Ishikawa (cell line): ENCODE measurements at regions not wholly inside any gene's neighbourhood (a gene's known extent, or its start where the extent isn't known, plus 50 kb on each side); places are given as distances from the start of the nearest gene placed in this dataset.

ENCODE experiments used
- CEBPB ChIP-seq: IDR thresholded peaks from 2 replicates; pipeline ENCODE4 v1.6.1; 2012
- CREB1 ChIP-seq: IDR thresholded peaks from 2 replicates; pipeline ENCODE4 v1.6.1; 2012; ENCODE audit warnings: low read depth
- EGR1 ChIP-seq: IDR thresholded peaks from 2 replicates; pipeline ENCODE4 v1.6.1; 2012
- EP300 ChIP-seq: IDR thresholded peaks from 2 replicates; pipeline ENCODE4 v1.6.1; 2012; ENCODE audit warnings: borderline replicate concordance
- FOXM1 ChIP-seq: IDR thresholded peaks from 2 replicates; pipeline ENCODE4 v1.6.1; 2012; ENCODE audit warnings: low read depth, borderline replicate concordance
- NFIC ChIP-seq: IDR thresholded peaks from 2 replicates; pipeline ENCODE4 v1.6.1; 2012
- RAD21 ChIP-seq: IDR thresholded peaks from 2 replicates; pipeline ENCODE4 v1.6.1; 2012; ENCODE audit warnings: low read depth
- TAF1 ChIP-seq: IDR thresholded peaks from 2 replicates; pipeline ENCODE4 v1.6.1; 2012; ENCODE audit warnings: low read depth, mild to moderate bottlenecking
- TCF12 ChIP-seq: IDR thresholded peaks from 2 replicates; pipeline ENCODE4 v1.6.1; 2012; ENCODE audit warnings: low read depth
- TEAD4 ChIP-seq: IDR thresholded peaks from 2 replicates; pipeline ENCODE4 v1.6.1; 2012
- YY1 ChIP-seq: IDR thresholded peaks from 2 replicates; pipeline ENCODE4 v1.6.1; 2012; ENCODE audit warnings: low read depth
- ZBTB7A ChIP-seq: IDR thresholded peaks from 2 replicates; pipeline ENCODE4 v1.6.1; 2012; ENCODE audit warnings: low read depth
- TF ChIP-seq, protein P1 (sequence below): IDR thresholded peaks from 2 replicates; pipeline ENCODE4 v1.6.1; 2012
- TF ChIP-seq, protein P2 (sequence below): IDR thresholded peaks from 2 replicates; pipeline ENCODE4 v1.6.1; 2012; ENCODE audit warnings: low read depth, mild to moderate bottlenecking
- TF ChIP-seq, protein P3 (sequence below): IDR thresholded peaks from 2 replicates; pipeline ENCODE4 v1.6.1; 2012

DNA sequence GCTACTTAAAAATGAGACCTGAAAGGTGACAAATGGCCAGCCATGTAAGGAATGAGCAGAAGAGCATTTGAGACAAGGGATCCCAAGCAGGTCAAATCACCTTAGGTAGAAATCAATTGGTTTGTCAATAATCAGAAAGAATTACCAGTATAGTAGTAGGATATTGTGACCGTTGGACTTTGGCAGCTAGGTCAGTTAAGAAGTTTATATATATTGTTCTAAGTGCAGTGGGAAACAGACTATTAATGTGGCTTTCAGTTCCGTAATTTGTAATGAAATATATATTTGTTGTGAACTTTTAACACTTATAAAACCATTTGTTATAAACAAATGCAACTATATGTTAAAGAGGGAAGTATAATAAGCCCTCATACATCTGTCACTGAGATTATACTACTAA, 807.9 kb upstream of the SPRY2 start:
- TF ChIP-seq CEBPB = no peak
- TF ChIP-seq TEAD4 = no peak
- TF ChIP-seq ZBTB7A = no peak
- no peak for TF ChIP-seq TCF12
- TF ChIP-seq CREB1 = no peak
- no peak for TF ChIP-seq YY1
- no peak for TF ChIP-seq NFIC
- no peak for TF ChIP-seq EP300
- no peak for TF ChIP-seq FOXM1

DNA sequence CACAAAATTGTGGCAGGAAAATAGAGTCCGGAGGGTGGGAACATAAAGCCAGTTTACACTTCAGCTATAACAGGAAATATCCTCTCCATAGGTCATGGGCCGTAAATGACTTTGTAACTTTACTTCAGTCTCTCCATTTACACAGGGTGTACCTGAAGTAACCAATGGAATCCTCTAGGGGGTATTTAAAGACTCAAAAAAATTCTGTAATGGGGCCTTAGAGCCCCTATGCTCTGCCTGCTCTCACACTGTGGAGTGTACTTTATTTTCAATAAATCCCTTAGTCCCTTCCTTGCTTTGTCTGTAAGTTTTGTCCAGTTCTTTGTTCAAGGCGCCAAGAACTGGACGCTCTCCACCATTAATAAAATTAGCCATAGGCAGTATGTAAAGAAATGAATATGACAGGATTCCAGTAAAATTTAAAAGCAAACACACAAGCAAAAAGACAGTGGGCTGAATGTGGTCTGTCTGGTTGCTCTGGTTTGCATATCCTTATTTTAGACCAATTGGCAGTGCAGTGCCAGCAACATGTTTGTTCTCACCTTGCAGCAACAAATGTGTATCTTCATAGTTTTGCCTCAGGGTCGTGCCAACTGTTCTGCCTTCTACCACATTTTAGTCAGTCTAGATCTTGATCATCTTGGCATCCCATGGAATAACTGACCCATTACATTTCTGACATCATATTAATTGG, 801.5 kb upstream of the SPRY2 start:
- TF ChIP-seq RAD21 = no peak
- no peak for TF ChIP-seq FOXM1
- TF ChIP-seq, protein P1, sequence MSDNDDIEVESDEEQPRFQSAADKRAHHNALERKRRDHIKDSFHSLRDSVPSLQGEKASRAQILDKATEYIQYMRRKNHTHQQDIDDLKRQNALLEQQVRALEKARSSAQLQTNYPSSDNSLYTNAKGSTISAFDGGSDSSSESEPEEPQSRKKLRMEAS = no peak
- no peak for TF ChIP-seq EP300
- TF ChIP-seq, protein P2, sequence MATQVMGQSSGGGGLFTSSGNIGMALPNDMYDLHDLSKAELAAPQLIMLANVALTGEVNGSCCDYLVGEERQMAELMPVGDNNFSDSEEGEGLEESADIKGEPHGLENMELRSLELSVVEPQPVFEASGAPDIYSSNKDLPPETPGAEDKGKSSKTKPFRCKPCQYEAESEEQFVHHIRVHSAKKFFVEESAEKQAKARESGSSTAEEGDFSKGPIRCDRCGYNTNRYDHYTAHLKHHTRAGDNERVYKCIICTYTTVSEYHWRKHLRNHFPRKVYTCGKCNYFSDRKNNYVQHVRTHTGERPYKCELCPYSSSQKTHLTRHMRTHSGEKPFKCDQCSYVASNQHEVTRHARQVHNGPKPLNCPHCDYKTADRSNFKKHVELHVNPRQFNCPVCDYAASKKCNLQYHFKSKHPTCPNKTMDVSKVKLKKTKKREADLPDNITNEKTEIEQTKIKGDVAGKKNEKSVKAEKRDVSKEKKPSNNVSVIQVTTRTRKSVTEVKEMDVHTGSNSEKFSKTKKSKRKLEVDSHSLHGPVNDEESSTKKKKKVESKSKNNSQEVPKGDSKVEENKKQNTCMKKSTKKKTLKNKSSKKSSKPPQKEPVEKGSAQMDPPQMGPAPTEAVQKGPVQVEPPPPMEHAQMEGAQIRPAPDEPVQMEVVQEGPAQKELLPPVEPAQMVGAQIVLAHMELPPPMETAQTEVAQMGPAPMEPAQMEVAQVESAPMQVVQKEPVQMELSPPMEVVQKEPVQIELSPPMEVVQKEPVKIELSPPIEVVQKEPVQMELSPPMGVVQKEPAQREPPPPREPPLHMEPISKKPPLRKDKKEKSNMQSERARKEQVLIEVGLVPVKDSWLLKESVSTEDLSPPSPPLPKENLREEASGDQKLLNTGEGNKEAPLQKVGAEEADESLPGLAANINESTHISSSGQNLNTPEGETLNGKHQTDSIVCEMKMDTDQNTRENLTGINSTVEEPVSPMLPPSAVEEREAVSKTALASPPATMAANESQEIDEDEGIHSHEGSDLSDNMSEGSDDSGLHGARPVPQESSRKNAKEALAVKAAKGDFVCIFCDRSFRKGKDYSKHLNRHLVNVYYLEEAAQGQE = no peak
- no peak for TF ChIP-seq CREB1
- TF ChIP-seq NFIC = no peak
- TF ChIP-seq TEAD4 = no peak
- no peak for TF ChIP-seq TAF1
- TF ChIP-seq, protein P3, sequence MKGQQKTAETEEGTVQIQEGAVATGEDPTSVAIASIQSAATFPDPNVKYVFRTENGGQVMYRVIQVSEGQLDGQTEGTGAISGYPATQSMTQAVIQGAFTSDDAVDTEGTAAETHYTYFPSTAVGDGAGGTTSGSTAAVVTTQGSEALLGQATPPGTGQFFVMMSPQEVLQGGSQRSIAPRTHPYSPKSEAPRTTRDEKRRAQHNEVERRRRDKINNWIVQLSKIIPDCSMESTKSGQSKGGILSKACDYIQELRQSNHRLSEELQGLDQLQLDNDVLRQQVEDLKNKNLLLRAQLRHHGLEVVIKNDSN = no peak
- no peak for TF ChIP-seq ZBTB7A

DNA sequence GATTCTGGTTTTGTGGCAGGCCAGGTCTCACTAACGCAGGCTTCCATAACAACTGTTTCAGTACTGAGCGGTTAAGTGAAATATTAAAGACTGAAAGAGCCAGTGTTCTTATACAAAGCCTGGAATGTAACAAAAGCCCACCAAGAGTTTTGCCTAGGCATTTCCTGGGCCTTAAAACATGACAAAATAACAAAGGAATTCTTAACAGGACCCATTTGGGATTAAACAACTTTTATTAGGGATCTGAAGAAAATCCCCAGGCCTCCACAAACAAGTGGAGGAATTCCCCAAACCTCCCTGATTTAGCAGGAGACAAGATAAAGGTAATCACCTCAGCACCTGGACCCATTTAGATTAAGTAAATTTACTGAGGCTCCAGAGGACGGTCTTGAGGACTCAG, 799.7 kb upstream of the SPRY2 start:
- TF ChIP-seq CREB1 (no peak), CEBPB (no peak), TEAD4 (no peak), NFIC (no peak), ZBTB7A (no peak), TCF12 (no peak), EGR1 (no peak), YY1 (no peak), EP300 (no peak), FOXM1 (no peak), RAD21 (no peak), TAF1 (no peak)
- TF ChIP-seq, protein P3 = no peak
- TF ChIP-seq, protein P2 = no peak
- TF ChIP-seq, protein P1 = no peak

DNA sequence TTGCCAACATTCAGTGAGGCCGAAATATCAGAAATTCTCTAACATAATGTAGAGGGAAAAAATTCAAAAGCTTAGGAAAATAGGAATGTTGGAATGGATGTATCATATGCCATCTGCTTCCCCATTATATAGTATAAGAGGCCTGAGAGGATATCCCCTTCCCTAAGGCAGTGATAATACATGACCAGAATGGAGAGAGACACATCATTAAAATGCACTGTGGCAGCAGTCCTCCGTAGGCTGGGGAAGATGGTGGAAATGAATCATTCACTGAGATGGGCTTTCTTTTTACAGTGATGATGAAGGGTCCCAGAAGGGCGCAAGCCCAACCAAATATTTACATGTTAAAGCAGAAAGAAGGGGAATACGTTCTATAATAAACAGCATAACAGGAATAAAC, 799.1 kb upstream of the SPRY2 start:
- TF ChIP-seq FOXM1 = no peak
- TF ChIP-seq, protein P3 = no peak
- TF ChIP-seq, protein P1 = no peak
- TF ChIP-seq EP300 = no peak

DNA sequence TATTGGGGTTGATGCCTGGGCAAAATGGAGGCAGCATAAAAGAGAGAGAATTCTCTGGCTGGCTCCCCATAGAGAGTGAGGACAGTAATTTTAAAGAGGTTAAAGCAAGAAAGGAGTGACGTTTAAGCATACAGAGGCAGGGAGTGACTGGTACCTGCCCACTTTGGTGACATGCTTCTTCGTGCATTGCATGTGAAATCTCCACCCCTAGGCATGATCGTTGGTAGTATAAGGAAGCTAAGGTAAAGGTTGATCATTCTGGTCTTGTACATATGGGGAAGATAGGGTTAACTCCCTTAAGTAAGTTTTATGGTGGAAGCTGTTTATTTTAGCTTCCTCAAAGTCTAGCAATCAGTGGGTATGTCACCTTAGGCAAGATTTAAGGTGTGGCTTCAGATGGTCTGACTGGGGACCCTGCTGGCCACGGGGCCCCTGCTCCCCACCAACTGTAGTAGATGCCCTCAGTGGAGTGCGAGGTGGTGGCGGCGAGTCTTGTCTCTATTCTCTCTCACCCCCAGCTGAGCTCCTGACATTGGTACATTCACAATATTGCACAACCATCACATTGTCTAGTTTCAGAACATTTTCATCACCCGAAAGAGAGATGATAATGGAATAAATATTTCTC, 797.5 kb upstream of the SPRY2 start:
- TF ChIP-seq ZBTB7A = no peak
- TF ChIP-seq TCF12 = no peak
- no peak for TF ChIP-seq EGR1
- TF ChIP-seq RAD21 = no peak
- TF ChIP-seq, protein P2 = no peak
- TF ChIP-seq TEAD4 = no peak
- TF ChIP-seq, protein P1 = no peak
